GM23338 (cell line): ENCODE measurements at regions not wholly inside any gene's neighbourhood (a gene's known extent, or its start where the extent isn't known, plus 50 kb on each side); places are given as distances from the start of the nearest gene placed in this dataset.

Source experiments
- ATAC-seq: fragments of 200-7000 bp; cut with Tn5 transposase; 3 replicates; pipeline ENCODE4 v1.9.1; 2020
- DNase-seq: peaks from one replicate; pipeline ENCODE4 v3.0.0-alpha.2; 2015; ENCODE audit warnings: low spot score
- H2AFZ ChIP-seq: fragments of 200-600 bp; sonication (generic); 2 replicates; pipeline ENCODE4 v1.8.0; 2016; ENCODE audit warnings: antibody characterized with exemption, mild to moderate bottlenecking, moderate library complexity
- H3F3A ChIP-seq: fragments of 200-600 bp; sonication (generic); replicated peaks from 2 replicates; pipeline ENCODE4 v1.8.0; 2017; ENCODE audit warnings: antibody characterized with exemption, mixed run types, low read depth
- H3K27ac ChIP-seq: fragments of 200-600 bp; sonication (generic); 2 replicates; pipeline ENCODE4 v1.6.1; 2016; ENCODE audit warnings: low read depth
- H3K27me3 ChIP-seq: fragments of 200-600 bp; sonication (generic); 2 replicates; pipeline ENCODE4 v1.8.0; 2016; ENCODE audit warnings: mild to moderate bottlenecking, mixed run types, moderate library complexity; ENCODE audit not compliant: insufficient read depth
- H3K36me3 ChIP-seq: fragments of 200-600 bp; sonication (generic); 2 replicates; pipeline ENCODE4 v1.8.0; 2016; ENCODE audit warnings: mild to moderate bottlenecking; ENCODE audit not compliant: insufficient read depth
- H3K4me1 ChIP-seq: fragments of 200-600 bp; sonication (generic); 2 replicates; pipeline ENCODE4 v1.8.0; 2016; ENCODE audit warnings: mild to moderate bottlenecking, moderate library complexity; ENCODE audit not compliant: insufficient read depth
- H3K4me2 ChIP-seq: fragments of 200-600 bp; sonication (generic); 2 replicates; pipeline ENCODE4 v1.7.1; 2017; ENCODE audit warnings: mixed run types
- H3K4me3 ChIP-seq: fragments of 200-600 bp; sonication (generic); 2 replicates; pipeline ENCODE4 v1.6.1; 2016; ENCODE audit warnings: mixed run types
- H3K79me2 ChIP-seq: fragments of 200-600 bp; sonication (generic); replicated peaks from 2 replicates; pipeline ENCODE4 v1.8.0; 2017; ENCODE audit warnings: mild to moderate bottlenecking; ENCODE audit not compliant: insufficient read depth
- H3K9me2 ChIP-seq: fragments of 200-600 bp; sonication (generic); 2 replicates; pipeline ENCODE4 v1.8.0; 2017; ENCODE audit not compliant: insufficient read depth
- H4K20me1 ChIP-seq: fragments of 200-600 bp; sonication (generic); replicated peaks from 2 replicates; pipeline ENCODE4 v1.8.0; 2017; ENCODE audit warnings: mild to moderate bottlenecking; ENCODE audit not compliant: insufficient read depth
- H3K27ac Mint-ChIP-seq: 2 replicates; pipeline ENCODE4 v1.8.0; 2020; ENCODE audit warnings: inconsistent platforms, mild to moderate bottlenecking, moderate library complexity, mixed read lengths
- H3K27me3 Mint-ChIP-seq: 3 replicates; pipeline ENCODE4 v1.8.0; 2022; ENCODE audit warnings: low read depth, mild to moderate bottlenecking, moderate library complexity, mixed read lengths, inconsistent platforms; ENCODE audit not compliant: insufficient read depth, poor library complexity
- H3K36me3 Mint-ChIP-seq: 3 replicates; pipeline ENCODE4 v1.8.0; 2021; ENCODE audit warnings: low read depth, mild to moderate bottlenecking, inconsistent platforms, moderate library complexity, mixed read lengths
- H3K4me1 Mint-ChIP-seq: 3 replicates; pipeline ENCODE4 v1.8.0; 2020; ENCODE audit warnings: mild to moderate bottlenecking, inconsistent platforms, mixed read lengths
- H3K4me3 Mint-ChIP-seq: 3 replicates; pipeline ENCODE4 v1.8.0; 2021; ENCODE audit warnings: moderate library complexity, mild to moderate bottlenecking, inconsistent platforms, mixed read lengths
- H3K9me3 Mint-ChIP-seq: 3 replicates; pipeline ENCODE4 v1.8.0; 2020; ENCODE audit warnings: moderate library complexity, mild to moderate bottlenecking, inconsistent platforms, mixed read lengths
- CREB1 ChIP-seq: fragments of 250-450 bp; sonication (Bioruptor Pico); IDR thresholded peaks from 2 replicates; pipeline ENCODE4 v1.5.0; 2020; ENCODE audit warnings: low read depth, mild to moderate bottlenecking, moderate library complexity
- CTCF ChIP-seq, 2 experiments: fragments of 200-600 bp in 1 of 2; sonication (generic) in 1 of 2; conservative IDR thresholded peaks; 2 replicates each; pipeline versions ENCODE4 v1.5.1 to v1.6.1; 2016 to 2017; ENCODE audit warnings: antibody characterized with exemption in 2 of 2, low read depth in 2 of 2, mild to moderate bottlenecking in 2 of 2, moderate library complexity in 1 of 2
- ETS1 ChIP-seq: IDR thresholded peaks from 2 replicates; pipeline ENCODE4 v1.6.1; 2016; ENCODE audit warnings: antibody characterized with exemption
- EZH2 ChIP-seq: fragments of 200-600 bp; sonication (generic); IDR thresholded peaks from one replicate; pipeline ENCODE4 v1.8.0; 2017; ENCODE audit warnings: antibody characterized with exemption, mild to moderate bottlenecking, low read depth; ENCODE audit not compliant: unreplicated experiment
- JUNB ChIP-seq: IDR thresholded peaks from one replicate; pipeline ENCODE4 v1.6.1; 2016; ENCODE audit warnings: antibody characterized with exemption; ENCODE audit not compliant: unreplicated experiment
- NANOG ChIP-seq: IDR thresholded peaks from 2 replicates; pipeline ENCODE4 v1.6.1; 2016; ENCODE audit warnings: antibody characterized with exemption, borderline replicate concordance
- POLR2AphosphoS5 ChIP-seq: IDR thresholded peaks from 2 replicates; pipeline ENCODE4 v1.6.1; 2016; ENCODE audit warnings: antibody characterized with exemption, low read depth
- REST ChIP-seq: IDR thresholded peaks from one replicate; pipeline ENCODE4 v1.6.1; 2018; ENCODE audit warnings: antibody characterized with exemption; ENCODE audit not compliant: unreplicated experiment
- STAT1 ChIP-seq: IDR thresholded peaks from one replicate; pipeline ENCODE4 v1.6.1; 2016; ENCODE audit warnings: antibody characterized with exemption; ENCODE audit not compliant: unreplicated experiment
- ZNF331 ChIP-seq: fragments of 250-450 bp; sonication (Bioruptor Pico); IDR thresholded peaks from 2 replicates; pipeline ENCODE4 v1.5.0; 2020; ENCODE audit warnings: low read depth, mild to moderate bottlenecking, moderate library complexity

- no peak for ATAC-seq
- H3K9me3 Mint-ChIP-seq = no peaks in the 10 kb centered on the region
- no peaks in the 10 kb centered on the region for H3K36me3 ChIP-seq
Measured at GRCh38 chr3:124411728-124412127, 318.5 kb upstream of the UMPS start.

GRCh38 chr3:124412644-124413043, 317.6 kb upstream of the UMPS start:
- H3K36me3 ChIP-seq = no peaks in the 10 kb centered on the region
- peaks cover 4% of the 10 kb centered on the region; the same call in 2 of the 3 replicates for H3K4me1 Mint-ChIP-seq
- no peaks in the 10 kb centered on the region for H4K20me1 ChIP-seq
- no peak overlapping the region for H3K4me2 ChIP-seq
- ATAC-seq = no peak
- H2AFZ ChIP-seq = no peak overlapping the region
- no peaks in the 10 kb centered on the region for H3K9me3 Mint-ChIP-seq
- DNase-seq = no peak
- H3K36me3 Mint-ChIP-seq = no peaks in the 10 kb centered on the region
- TF ChIP-seq STAT1 (no peak), CTCF (conservative IDR thresholded peaks at IDR 0.05; ENCODE audit: low read depth in 2 of 2) (no peak), ETS1 (no peak)
- no peaks in the 10 kb centered on the region for H3K27me3 Mint-ChIP-seq
- no peaks in the 10 kb centered on the region for H3K27me3 ChIP-seq
- no peak overlapping the region for H3K4me3 Mint-ChIP-seq
- no peak overlapping the region for H3K27ac Mint-ChIP-seq
- no peak overlapping the region for H3K4me3 ChIP-seq
- no peaks in the 10 kb centered on the region for H3K9me2 ChIP-seq
- no peaks in the 10 kb centered on the region for H3F3A ChIP-seq
- no peaks in the 10 kb centered on the region for H3K79me2 ChIP-seq
- H3K4me1 ChIP-seq = no peaks in the 10 kb centered on the region
- no peak overlapping the region for H3K27ac ChIP-seq

More at GRCh38 chr3:124411728-124412127, 318.5 kb upstream of the UMPS start:
- H4K20me1 ChIP-seq = no peaks in the 10 kb centered on the region
- no peak overlapping the region for H3K4me2 ChIP-seq
- Mint-ChIP-seq H3K27me3 (no peaks in the 10 kb centered on the region), H3K4me3 (no peak overlapping the region), H3K36me3 (no peaks in the 10 kb centered on the region), H3K27ac (no peak overlapping the region), H3K4me1 (peaks cover 4% of the 10 kb centered on the region; the same call in 2 of the 3 replicates)
- no peaks in the 10 kb centered on the region for H3K4me1 ChIP-seq
- H3K4me3 ChIP-seq = no peak overlapping the region
- no peak for TF ChIP-seq ETS1
- no peak for TF ChIP-seq REST
- TF ChIP-seq POLR2AphosphoS5 = no peak
- no peak for TF ChIP-seq NANOG
- no peak for TF ChIP-seq EZH2
- no peak for TF ChIP-seq JUNB
- TF ChIP-seq ZNF331 (CRISPR knock-in tag) = no peak
- TF ChIP-seq CREB1 (CRISPR knock-in tag) = no peak
- H3F3A ChIP-seq = no peaks in the 10 kb centered on the region
- no peaks in the 10 kb centered on the region for H3K9me2 ChIP-seq
- H3K27me3 ChIP-seq = no peaks in the 10 kb centered on the region
- no peak overlapping the region for H2AFZ ChIP-seq
- no peak overlapping the region for H3K27ac ChIP-seq
- DNase-seq = no peak
- no peaks in the 10 kb centered on the region for H3K79me2 ChIP-seq
